Choroid plexus epithelial cell (primary cell): ENCODE measurements at regions not wholly inside any gene's neighbourhood (a gene's known extent, or its start where the extent isn't known, plus 50 kb on each side); places are given as distances from the start of the nearest gene placed in this dataset.

Experiments
- DNase-seq: peaks from one replicate; pipeline ENCODE4 v3.0.0-alpha.2; 2010; ENCODE audit warnings: low read depth
- H3K4me3 ChIP-seq: 2 replicates; pipeline ENCODE4 v1.5.1; 2011; ENCODE audit warnings: low read depth, mild to moderate bottlenecking, control low read depth, low read length, moderate library complexity
- TF ChIP-seq, protein P1 (sequence below): conservative IDR thresholded peaks from 2 replicates; pipeline ENCODE4 v1.5.1; 2011; ENCODE audit warnings: low read depth, mild to moderate bottlenecking, control low read depth, inconsistent platforms, low read length, moderate library complexity

GRCh38 chr5:137561608-137562007 lies 62.5 kb upstream of the SPOCK1 start:
- DNase-seq, result no peak
- H3K4me3 ChIP-seq, result no peak overlapping the region
- TF ChIP-seq, protein P1, sequence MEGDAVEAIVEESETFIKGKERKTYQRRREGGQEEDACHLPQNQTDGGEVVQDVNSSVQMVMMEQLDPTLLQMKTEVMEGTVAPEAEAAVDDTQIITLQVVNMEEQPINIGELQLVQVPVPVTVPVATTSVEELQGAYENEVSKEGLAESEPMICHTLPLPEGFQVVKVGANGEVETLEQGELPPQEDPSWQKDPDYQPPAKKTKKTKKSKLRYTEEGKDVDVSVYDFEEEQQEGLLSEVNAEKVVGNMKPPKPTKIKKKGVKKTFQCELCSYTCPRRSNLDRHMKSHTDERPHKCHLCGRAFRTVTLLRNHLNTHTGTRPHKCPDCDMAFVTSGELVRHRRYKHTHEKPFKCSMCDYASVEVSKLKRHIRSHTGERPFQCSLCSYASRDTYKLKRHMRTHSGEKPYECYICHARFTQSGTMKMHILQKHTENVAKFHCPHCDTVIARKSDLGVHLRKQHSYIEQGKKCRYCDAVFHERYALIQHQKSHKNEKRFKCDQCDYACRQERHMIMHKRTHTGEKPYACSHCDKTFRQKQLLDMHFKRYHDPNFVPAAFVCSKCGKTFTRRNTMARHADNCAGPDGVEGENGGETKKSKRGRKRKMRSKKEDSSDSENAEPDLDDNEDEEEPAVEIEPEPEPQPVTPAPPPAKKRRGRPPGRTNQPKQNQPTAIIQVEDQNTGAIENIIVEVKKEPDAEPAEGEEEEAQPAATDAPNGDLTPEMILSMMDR, result no peak

DNA sequence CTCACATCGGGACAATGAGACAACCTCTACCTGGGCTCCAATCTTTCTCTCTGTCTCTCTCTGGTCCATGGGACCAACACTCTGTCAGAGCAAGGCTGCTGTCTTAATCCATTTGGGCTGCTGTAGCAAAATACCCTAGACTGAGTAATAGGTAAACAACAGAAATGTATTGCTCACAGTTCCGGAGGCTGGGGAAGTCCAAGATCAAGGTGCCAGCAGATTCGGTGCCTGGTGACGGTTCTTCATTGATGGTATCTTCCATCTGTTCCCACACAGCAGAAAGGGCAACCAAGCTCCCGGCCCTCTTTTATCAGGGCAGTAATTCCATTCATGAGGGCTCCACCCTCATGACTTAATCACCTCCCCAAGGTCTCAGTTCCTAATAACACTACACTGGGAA lies 61.3 kb upstream of the SPOCK1 start:
- TF ChIP-seq, protein P1, result no peak

More for the DNA sequence above, 61.3 kb upstream of the SPOCK1 start:
- no peak for DNase-seq
- no peak overlapping the region for H3K4me3 ChIP-seq
